PC-9 (cell line): ENCODE measurements at regions not wholly inside any gene's neighbourhood (a gene's known extent, or its start where the extent isn't known, plus 50 kb on each side); places are given as distances from the start of the nearest gene placed in this dataset.

Experiments used
- BruUV-seq: library from RNA; stranded (reverse); fragments of 400-500 nt; replicated peaks from 2 replicates; lab custom pipeline; 2021; lab: Mats Ljungman, UMichigan
- CTCF ChIA-PET: fragments of 300-600 bp; sonication (Branson Sonifier 250); formaldehyde crosslinking; loops from one replicate; lab custom pipeline; 2022; ENCODE audit warnings: antibody characterized with exemption; lab: Charles Lee
- POLR2A ChIA-PET: fragments of 300-600 bp; sonication (Branson Sonifier 250); formaldehyde crosslinking; loops from one replicate; lab custom pipeline; 2022; ENCODE audit warnings: antibody characterized with exemption; ENCODE audit not compliant: unreplicated experiment; lab: Charles Lee
- DNase-seq, 2 experiments: peaks; one replicate each; pipeline versions ENCODE4 v3.0.0 to v3.0.0-alpha.2; 2015 to 2022; ENCODE audit warnings: mixed read lengths in 1 of 2
- H2AFZ ChIP-seq: fragments of 200-600 bp; sonication (generic); 2 replicates; pipeline ENCODE4 v1.8.1; 2017; ENCODE audit warnings: antibody characterized with exemption
- H3F3A ChIP-seq: fragments of 200-600 bp; sonication (generic); 2 replicates; pipeline ENCODE4 v1.8.1; 2017; ENCODE audit warnings: antibody characterized with exemption, mild to moderate bottlenecking, low read depth; ENCODE audit not compliant: insufficient read depth
- H3K27ac ChIP-seq: fragments of 200-600 bp; sonication (generic); 2 replicates; pipeline ENCODE4 v1.6.1; 2016; ENCODE audit warnings: mixed run types
- H3K27me3 ChIP-seq: fragments of 200-600 bp; sonication (generic); 2 replicates; pipeline ENCODE4 v1.6.1; 2016; ENCODE audit warnings: low read depth, mixed run types; ENCODE audit not compliant: insufficient read depth
- H3K36me3 ChIP-seq: fragments of 200-600 bp; sonication (generic); 2 replicates; pipeline ENCODE4 v1.6.1; 2016; ENCODE audit warnings: low read depth, mixed run types
- H3K4me1 ChIP-seq: fragments of 200-600 bp; sonication (generic); replicated peaks from 2 replicates; pipeline ENCODE4 v1.6.1; 2016; ENCODE audit warnings: mixed run types; ENCODE audit not compliant: insufficient read depth
- H3K4me2 ChIP-seq: fragments of 200-600 bp; sonication (generic); 2 replicates; pipeline ENCODE4 v1.6.1; 2017; ENCODE audit warnings: mixed run types
- H3K4me3 ChIP-seq: fragments of 200-600 bp; sonication (generic); 2 replicates; pipeline ENCODE4 v1.6.1; 2016; ENCODE audit warnings: mixed run types
- H3K79me2 ChIP-seq: fragments of 200-600 bp; sonication (generic); 2 replicates; pipeline ENCODE4 v1.6.1; 2017; ENCODE audit warnings: low read depth, mixed run types
- H3K9me2 ChIP-seq: fragments of 200-600 bp; sonication (generic); 2 replicates; pipeline ENCODE4 v1.8.1; 2017; ENCODE audit warnings: mild to moderate bottlenecking; ENCODE audit not compliant: insufficient read depth
- H3K9me3 ChIP-seq: fragments of 200-600 bp; sonication (generic); 2 replicates; pipeline ENCODE4 v1.8.1; 2016; ENCODE audit warnings: low read depth; ENCODE audit not compliant: insufficient read depth
- H4K20me1 ChIP-seq: fragments of 200-600 bp; sonication (generic); 2 replicates; pipeline ENCODE4 v1.8.1; 2017; ENCODE audit not compliant: insufficient read depth
- EZH2 ChIP-seq: fragments of 200-600 bp; sonication (generic); IDR thresholded peaks from 2 replicates; pipeline ENCODE4 v1.8.0; 2017; ENCODE audit warnings: antibody characterized with exemption, low read depth
- intact Hi-C: fragments of 100-400 bp; cut with micrococcal nuclease; formaldehyde crosslinking; loops from one replicate; pipeline ENCODE4 v1.10.0; 2022; ENCODE audit not compliant: unreplicated experiment
- TF ChIP-seq, protein P1 (sequence below): fragments of 200-600 bp; sonication (generic); conservative IDR thresholded peaks from 2 replicates; pipeline ENCODE4 v1.6.1; 2017; ENCODE audit warnings: mixed run types, antibody characterized with exemption, mild to moderate bottlenecking, moderate library complexity

DNA sequence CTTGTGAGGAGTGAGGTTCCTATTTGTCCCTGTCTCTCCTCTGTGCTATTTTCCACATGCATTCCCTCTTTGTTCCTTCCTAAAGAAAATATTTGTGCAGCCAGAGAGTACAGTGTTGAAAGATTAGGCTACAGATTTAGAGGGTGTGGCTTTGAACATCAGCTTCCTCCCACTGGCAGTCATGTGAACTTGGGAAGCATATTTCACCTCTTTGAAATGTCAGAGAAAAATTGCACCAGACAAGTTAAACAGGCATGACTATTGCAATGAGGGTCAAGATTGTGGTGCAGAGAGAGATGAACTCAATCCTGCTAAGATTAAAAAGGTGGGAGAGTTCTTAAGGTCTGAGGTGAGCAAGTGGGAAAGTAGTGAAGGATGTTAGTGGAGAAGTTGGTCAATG is 641.0 kb downstream of the DNAH5 start:
- no peak overlapping the region for H3K27ac ChIP-seq
- H3K79me2 ChIP-seq: no peaks in the 10 kb centered on the region
- TF ChIP-seq EZH2: no peak
- TF ChIP-seq, protein P1, sequence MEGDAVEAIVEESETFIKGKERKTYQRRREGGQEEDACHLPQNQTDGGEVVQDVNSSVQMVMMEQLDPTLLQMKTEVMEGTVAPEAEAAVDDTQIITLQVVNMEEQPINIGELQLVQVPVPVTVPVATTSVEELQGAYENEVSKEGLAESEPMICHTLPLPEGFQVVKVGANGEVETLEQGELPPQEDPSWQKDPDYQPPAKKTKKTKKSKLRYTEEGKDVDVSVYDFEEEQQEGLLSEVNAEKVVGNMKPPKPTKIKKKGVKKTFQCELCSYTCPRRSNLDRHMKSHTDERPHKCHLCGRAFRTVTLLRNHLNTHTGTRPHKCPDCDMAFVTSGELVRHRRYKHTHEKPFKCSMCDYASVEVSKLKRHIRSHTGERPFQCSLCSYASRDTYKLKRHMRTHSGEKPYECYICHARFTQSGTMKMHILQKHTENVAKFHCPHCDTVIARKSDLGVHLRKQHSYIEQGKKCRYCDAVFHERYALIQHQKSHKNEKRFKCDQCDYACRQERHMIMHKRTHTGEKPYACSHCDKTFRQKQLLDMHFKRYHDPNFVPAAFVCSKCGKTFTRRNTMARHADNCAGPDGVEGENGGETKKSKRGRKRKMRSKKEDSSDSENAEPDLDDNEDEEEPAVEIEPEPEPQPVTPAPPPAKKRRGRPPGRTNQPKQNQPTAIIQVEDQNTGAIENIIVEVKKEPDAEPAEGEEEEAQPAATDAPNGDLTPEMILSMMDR: no peak
- BruUV-seq: no TSS peak
- no peak overlapping the region for H3K4me3 ChIP-seq
- no peak overlapping the region for H2AFZ ChIP-seq
- no peaks in the 10 kb centered on the region for H3F3A ChIP-seq
- intact Hi-C loops: no loop called here
- no peaks in the 10 kb centered on the region for H3K9me3 ChIP-seq
- H3K9me2 ChIP-seq: no peaks in the 10 kb centered on the region
- ChIA-PET POLR2A (no interaction called here), CTCF (no interaction called here)
- H3K4me2 ChIP-seq: no peak overlapping the region
- H3K27me3 ChIP-seq: no peaks in the 10 kb centered on the region
- no peak for DNase-seq
- H3K4me1 ChIP-seq: no peaks in the 10 kb centered on the region
- H3K36me3 ChIP-seq: no peaks in the 10 kb centered on the region
- no peaks in the 10 kb centered on the region for H4K20me1 ChIP-seq

DNA sequence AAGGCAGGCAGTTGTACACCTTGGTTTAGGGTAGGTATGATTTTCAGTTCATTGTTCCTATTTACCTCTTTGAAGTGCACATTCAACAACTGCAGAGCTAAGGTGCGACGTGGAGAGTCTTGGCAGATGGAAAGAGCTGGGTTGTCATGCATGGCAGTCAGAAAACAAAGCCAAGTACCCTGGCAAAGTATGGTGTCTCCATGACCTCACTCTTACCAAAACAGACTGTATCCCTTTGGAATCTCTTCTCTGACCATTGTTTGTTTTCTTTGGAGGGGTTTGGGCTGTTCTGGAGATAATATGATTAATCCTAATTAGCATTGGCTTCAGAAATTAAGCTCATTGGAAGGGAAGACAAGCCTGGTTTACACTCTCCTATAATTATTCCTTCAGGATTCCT is 665.7 kb downstream of the DNAH5 start:
- CTCF ChIA-PET: no interaction called here

DNA sequence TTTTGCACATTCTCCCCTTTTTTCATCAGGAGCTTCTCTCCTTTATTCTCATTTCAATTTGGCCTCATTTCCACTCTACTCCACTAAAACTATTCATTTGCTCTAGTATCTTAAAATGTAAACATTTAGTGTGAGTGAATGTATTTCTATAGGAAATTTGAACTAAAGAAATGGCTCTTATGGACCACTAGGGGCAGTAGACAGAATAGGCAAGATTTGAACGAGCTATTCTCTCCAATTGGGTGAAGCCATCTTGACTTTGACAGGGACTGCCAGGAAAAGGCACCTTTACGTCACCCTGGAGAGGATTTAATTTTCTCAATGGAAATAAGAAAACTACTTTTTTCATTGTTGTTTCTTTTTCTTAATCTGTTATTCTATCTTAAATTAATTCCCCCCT is 666.3 kb downstream of the DNAH5 start:
- no peak overlapping the region for H3K27ac ChIP-seq
- no peaks in the 10 kb centered on the region for H3F3A ChIP-seq
- ChIA-PET POLR2A (interaction anchor here (0.6 kb wide), 1 partner anchor 49 kb away, joined by 3 read pairs; no protein-coding TSS in a partner anchor), CTCF (no interaction called here)
- TF ChIP-seq EZH2: no peak
- TF ChIP-seq, protein P1: peak; percentile 72
- no peak for DNase-seq
- intact Hi-C loops: no loop called here
- no peak overlapping the region for H3K4me2 ChIP-seq
- H3K27me3 ChIP-seq: no peaks in the 10 kb centered on the region
- H3K79me2 ChIP-seq: no peaks in the 10 kb centered on the region
- H3K4me1 ChIP-seq: no peaks in the 10 kb centered on the region
- H2AFZ ChIP-seq: no peak overlapping the region
- H3K9me3 ChIP-seq: no peaks in the 10 kb centered on the region
- no peaks in the 10 kb centered on the region for H3K36me3 ChIP-seq
- no peak overlapping the region for H3K4me3 ChIP-seq
- H4K20me1 ChIP-seq: no peaks in the 10 kb centered on the region
- no TSS peak for BruUV-seq
- no peaks in the 10 kb centered on the region for H3K9me2 ChIP-seq

More for the DNA sequence above, 665.7 kb downstream of the DNAH5 start:
- Histone ChIP-seq H3K36me3 (no peaks in the 10 kb centered on the region), H3K9me3 (no peaks in the 10 kb centered on the region), H2AFZ (no peak overlapping the region), H3K27me3 (no peaks in the 10 kb centered on the region), H3K4me1 (no peaks in the 10 kb centered on the region), H3K79me2 (no peaks in the 10 kb centered on the region), H3K4me3 (no peak overlapping the region), H3K4me2 (no peak overlapping the region), H3F3A (no peaks in the 10 kb centered on the region), H4K20me1 (no peaks in the 10 kb centered on the region), H3K27ac (no peak overlapping the region), H3K9me2 (no peaks in the 10 kb centered on the region)
- TF ChIP-seq, protein P1: no peak
- TF ChIP-seq EZH2: no peak
- DNase-seq: no peak
- BruUV-seq: no TSS peak
- POLR2A ChIA-PET: interaction anchor here (0.6 kb wide), 1 partner anchor 49 kb away, joined by 3 read pairs; no protein-coding TSS in a partner anchor
- intact Hi-C loops: no loop called here
